GM18873 (cell line): ENCODE measurements at regions not wholly inside any gene's neighbourhood (a gene's known extent, or its start where the extent isn't known, plus 50 kb on each side); places are given as distances from the start of the nearest gene placed in this dataset.
"Not testable (repeated sequence)": the region's sequence is repeated elsewhere in the genome, so short reads cannot be mapped to it uniquely, and the experiment has no call there.

ENCODE experiments used
- ATAC-seq: cut with Tn5 transposase; IDR thresholded peaks from one replicate; pipeline ENCODE4 v1.9.1; 2021; ENCODE audit warnings: mild to moderate bottlenecking, moderate library complexity, moderate number of reproducible peaks; ENCODE audit not compliant: unreplicated experiment, low FRiP score

DNA sequence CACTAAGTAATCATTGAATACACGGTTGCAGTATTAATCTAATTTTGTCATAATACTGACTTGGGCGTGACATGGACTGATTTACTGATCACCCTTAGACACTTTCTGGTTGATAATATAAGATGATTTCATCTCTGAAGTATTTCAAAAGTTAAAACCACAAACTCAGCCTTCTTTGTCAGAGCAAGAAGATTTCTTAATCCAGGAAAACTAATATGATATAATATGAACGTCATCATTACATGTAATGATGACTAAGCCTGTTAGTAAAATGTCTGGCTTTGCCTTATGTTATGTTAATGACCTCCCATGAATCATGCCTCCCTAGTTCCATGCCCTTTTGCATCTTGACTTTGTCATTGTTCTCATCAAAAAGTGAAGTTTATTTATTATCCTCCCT, 1325.0 kb upstream of the CDH2 start:
- no peak for ATAC-seq

DNA sequence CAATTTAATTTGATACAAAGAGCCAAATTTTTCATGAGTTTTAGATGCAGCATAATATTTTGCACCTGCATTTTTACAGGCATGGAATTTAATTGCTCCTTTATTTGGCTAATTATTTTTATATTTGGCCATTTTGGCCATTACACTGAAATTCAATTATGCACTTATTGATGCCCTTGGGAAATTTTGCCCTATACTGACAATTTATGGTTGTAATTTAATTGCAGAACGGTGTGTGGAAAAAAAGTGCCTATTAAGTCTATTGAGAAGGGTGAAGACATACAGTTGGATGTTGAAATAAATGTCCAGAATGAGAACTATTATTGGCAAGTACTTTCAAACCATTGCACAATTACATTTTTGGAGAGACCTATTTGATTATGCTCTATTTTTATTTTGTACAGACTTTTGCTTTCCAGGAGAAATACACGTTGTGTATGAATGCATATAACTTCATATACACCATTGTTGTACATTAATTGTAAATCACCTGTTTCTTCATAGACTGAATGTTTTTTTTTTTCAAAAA, 1319.3 kb upstream of the CDH2 start:
- no peak for ATAC-seq

DNA sequence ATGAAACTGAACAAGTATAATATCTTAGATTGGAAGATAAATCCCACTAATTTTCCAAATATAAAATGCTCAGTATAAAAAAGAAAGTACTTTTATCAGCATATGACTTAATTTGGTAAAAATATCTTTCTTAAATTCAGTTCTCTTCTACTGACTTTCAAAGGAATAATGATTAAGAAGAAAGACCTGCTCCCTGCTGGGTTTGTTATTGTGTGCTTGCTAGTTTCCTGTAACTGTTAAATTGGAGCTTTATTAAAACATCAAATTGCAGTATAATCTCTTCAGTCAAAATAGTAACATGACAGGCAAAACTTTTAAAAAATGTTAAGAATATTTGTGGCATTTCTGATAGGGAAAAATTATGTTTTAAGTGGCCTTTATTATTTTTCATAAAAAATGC, 1317.4 kb upstream of the CDH2 start:
- ATAC-seq: no peak

DNA sequence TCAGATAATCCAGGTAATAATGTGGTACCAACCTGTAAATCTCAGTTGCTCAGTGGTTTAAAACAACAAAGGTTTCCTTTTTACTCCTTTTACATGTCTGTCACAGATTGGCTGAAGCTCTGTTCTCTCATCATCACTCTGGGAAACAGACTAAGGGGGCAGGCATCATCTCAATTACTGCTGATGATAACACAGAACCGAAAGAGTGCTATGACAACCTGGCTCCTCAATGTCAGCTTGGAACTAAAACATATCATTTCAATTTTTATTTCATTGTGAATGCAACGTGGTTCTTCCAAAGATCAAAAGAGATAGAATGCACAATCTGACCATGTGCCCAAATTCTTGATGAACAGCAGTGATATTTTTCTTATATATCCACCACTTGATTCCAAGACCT, 1315.0 kb upstream of the CDH2 start:
- no peak for ATAC-seq

GRCh38 chr18:29488617-29489016, 1311.7 kb upstream of the CDH2 start:
- no peak for ATAC-seq

- ATAC-seq: no peak
Observed at GRCh38 chr18:29465526-29465925, 1288.6 kb upstream of the CDH2 start.

DNA sequence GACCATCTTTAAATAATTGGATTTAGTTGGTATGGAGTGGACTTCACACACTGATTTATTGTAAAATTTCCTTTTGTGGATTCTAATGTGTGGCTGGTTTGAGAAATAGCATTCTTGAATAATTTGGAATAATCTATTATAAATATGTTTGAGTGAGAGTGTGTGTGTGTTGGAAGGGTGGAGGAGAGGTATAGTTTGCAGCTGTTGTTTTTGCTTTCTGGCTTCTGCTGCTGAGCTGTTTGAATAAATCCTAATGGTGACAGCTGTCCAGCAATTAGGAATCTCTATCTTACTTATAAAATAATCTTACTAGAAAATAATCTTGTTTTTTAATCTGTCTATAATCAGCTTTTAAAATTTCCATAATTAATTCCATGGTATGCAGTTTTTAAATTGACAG, 1283.0 kb upstream of the CDH2 start:
- no peak for ATAC-seq

DNA sequence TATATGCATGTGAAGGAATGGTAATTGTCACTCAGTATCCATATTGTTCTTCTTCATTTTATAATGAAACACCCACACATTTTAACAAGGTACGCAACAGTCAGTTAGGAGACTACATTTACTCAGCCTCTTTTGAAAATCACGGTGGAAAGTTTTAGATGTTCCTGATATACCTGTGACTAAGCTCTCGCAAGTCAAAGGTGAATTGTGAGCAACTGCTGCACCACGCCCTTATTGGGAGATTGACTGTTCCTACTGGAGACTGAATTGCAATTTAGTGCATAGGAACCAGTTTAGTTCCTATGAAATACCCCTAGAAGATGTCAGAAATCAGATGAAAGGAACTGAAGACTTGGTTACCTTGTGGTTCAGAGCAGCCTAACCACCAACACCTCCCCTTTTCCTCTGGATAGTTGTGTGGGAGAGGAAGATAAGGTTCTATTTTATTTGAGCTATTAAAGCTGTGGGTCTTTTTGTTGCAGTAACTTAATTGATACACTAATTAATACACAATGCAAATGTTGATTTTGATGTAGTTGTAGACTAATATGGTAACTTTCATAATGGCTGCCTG, 1280.5 kb upstream of the CDH2 start:
- no peak for ATAC-seq

- ATAC-seq: no peak
Observed at GRCh38 chr18:29449424-29449823, 1272.5 kb upstream of the CDH2 start.

GRCh38 chr18:29439398-29439797, 1262.5 kb upstream of the CDH2 start:
- no peak for ATAC-seq

DNA sequence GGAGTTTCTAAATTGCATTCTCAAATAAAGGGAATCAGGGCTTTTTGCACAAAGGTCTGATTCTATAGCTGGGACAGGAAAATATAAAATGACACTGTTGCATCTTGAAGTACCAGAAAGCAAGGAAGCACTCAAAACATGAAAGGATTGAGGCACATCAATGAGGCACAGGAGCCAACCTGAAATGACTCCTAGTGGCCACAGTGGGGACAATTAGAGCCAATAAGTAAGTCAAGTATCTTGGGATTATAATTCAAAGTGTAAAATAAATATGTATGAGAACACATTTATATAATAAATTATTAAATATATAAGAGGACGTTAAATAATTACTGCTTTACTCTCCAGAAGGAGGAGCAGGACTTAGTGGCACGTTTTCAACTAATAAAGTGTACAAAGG, 1259.5 kb upstream of the CDH2 start:
- no peak for ATAC-seq

DNA sequence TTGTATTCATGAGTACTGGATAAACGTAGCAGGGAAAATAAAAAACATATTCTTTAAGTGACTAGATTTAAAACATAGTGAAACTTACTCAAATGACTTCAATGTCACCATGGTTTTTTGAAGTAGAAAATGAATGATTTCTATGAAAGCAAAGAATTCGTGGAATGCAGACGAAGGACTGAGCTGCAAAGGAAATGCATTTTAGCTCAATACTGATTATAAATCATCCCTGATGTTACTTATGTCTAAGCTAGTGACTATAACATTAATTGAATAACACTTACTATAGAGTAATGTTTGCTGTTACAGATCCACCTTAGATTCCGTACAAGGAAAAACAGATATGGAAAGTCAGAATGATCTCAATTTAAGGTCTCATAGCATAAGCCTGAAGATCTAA, 1257.7 kb upstream of the CDH2 start:
- no peak for ATAC-seq

DNA sequence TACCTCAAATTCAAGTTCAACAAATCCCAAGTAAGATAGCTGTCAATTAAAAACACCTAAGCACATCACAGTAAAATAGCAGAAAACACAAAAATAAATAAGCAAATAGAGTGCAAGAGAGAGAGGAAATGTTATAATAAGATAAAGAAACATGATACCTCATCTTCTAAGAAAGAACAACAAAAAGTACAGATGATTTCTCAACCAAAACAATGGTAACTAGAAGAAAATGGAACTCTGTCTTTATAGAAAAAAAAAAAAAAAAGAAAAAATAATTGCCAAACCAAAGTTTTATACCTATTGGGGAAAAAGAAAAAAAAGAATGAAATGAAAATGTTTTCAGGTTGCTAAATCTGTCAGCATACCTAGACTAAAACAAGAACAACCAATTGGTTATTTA, 1253.5 kb upstream of the CDH2 start:
- ATAC-seq: no peak

GRCh38 chr18:29418136-29418535, 1241.2 kb upstream of the CDH2 start:
- no peak for ATAC-seq

DNA sequence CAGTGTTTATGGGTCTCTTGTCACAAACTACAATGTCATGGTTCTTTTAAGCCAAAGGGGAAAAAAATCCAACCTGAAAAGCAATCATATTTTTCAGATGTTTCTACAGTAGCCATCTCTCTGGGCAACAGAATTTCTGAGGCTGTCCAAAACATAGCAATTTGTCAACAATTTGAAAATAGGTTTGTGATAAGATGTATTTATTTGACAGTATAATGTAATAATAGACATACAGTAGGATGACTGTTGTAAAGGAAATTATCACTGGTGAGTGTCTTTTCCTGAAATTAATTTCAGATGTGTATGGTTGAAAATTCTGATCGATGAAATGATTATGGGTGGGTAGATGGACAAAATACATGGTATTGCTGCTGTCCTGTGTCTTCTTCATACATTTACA, 1230.1 kb upstream of the CDH2 start:
- no peak for ATAC-seq

DNA sequence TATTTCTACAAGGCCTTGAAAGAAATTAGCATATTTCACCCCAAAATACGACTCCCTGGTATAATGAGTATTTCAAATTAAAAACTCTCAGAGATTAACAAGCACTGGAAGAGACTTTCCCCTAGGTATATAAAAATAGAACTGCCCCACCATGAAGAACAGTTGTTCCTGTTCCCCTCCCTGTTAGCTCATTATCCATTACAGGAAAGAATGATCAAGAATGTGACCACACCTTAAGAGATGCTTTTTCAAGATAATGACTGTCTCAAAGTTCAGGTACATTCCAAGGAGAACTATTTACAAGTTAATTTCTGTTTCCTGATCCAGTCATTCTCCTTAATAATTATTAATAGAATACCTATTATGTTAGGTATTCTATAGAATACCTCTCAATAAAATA, 1220.6 kb upstream of the CDH2 start:
- no peak for ATAC-seq

DNA sequence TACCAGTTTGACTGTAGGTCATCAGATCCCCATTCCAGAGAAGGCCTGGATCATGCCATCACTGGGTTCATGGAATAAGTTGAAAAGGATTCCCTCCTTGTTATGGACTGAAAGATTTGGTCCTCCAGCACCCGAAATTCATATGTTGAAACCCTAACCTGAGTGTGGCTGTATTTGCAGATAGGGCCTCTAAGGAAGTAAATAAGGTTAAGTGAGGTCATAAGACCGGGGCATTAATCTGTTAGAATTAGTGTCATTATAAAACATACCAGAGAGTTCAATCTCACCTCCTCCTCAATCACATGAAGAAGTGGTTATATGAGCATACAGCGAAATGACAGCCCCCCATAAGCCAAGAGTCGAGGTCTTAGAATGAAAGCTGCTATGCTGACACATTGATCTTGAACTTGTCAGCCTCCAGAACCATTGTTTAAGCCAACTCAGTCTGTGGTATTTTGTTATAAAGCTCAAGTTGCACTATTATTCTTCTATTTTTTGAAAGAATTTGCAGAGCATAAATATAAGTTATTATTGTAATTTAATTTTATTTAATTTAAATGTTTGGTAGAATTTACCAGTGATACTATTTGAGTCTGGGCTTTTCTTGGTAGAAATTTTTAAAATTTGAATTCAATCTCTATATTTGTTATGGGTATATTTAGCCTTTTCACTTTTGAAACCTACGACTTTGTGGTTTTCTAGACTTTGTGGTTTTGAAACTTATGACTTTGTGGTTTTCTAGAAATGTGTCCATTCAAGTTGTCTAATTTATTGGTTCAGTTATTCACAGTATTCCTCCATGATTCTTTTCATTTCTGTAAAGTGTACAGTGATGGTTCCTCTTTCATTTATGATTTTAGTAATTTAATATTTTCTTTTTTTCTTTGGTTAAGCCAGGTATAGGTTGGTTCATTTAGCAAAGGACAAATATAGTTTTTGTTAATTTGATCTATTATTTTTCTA, 1206.7 kb upstream of the CDH2 start:
- ATAC-seq: no peak

- no peak for ATAC-seq
Observed at GRCh38 chr18:29378651-29379136, 1201.8 kb upstream of the CDH2 start.

DNA sequence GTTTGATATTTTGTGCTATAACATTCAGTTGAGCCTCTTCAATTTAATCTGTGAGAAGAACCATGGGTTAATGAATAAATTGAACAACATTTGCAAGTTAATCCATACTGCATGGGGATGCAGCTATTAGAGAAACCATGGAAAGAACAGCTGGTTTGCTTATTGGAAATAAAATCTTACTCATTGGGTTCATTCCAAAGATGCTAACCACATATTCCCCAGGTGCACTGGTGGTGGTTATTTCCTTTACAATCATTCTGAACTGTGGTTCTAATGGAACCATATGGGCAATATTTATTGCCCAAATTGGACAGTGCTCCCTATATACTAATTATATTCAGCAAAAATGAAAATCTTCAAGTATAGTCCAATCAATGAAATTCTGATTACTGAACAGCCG, 1200.4 kb upstream of the CDH2 start:
- no peak for ATAC-seq

DNA sequence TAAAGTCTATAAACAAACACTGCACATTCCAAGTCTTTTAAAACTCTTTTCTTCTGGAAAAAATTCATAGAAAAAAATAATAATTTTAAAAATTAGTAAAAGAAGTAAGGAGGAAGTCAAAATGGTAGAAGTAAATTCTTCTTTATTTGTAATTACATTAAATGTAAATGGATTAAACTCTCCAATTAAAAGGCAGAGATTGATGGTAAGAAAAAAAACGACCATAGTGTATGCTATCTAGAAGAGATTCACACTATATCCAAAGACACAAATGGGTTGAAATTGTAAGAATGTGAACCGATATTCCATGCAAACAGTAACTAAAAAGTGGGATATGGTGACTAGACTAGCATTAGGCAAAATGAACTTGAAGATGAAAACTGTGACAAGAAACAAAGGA, 1196.1 kb upstream of the CDH2 start:
- ATAC-seq: no peak

- ATAC-seq: no peak
Observed at GRCh38 chr18:29361843-29362242, 1184.9 kb upstream of the CDH2 start.

- not testable (repeated sequence) for ATAC-seq
Observed at GRCh38 chr18:29360659-29361058, 1183.7 kb upstream of the CDH2 start.
